Thymus (tissue), 11 donors: ENCODE measurements at regions not wholly inside any gene's neighbourhood (a gene's known extent, or its start where the extent isn't known, plus 50 kb on each side); places are given as distances from the start of the nearest gene placed in this dataset.

Source experiments
- DNase-seq, 9 donors: peaks; one replicate each; pipeline ENCODE4 v3.0.0-alpha.2; 2013; ENCODE audit warnings: low spot score in 9 of 9, low read depth in 6 of 9, missing footprints in 1 of 9
- H3K27ac ChIP-seq, 2 donors: one replicate each; pipeline ENCODE4 v1.5.1; 2013; ENCODE audit warnings: control low read depth in 1 of 2, low read depth in 1 of 2, low read length in 1 of 2, mild to moderate bottlenecking in 1 of 2, moderate library complexity in 1 of 2
- H3K27me3 ChIP-seq, 2 donors: one replicate each; pipeline ENCODE4 v1.5.1; 2013; ENCODE audit warnings: low read length in 1 of 2; ENCODE audit not compliant: control insufficient read depth in 2 of 2, insufficient read depth in 1 of 2
- H3K36me3 ChIP-seq, 2 donors: one replicate each; pipeline ENCODE4 v1.5.1; 2013; ENCODE audit warnings: low read length in 1 of 2, mild to moderate bottlenecking in 1 of 2, moderate library complexity in 1 of 2; ENCODE audit not compliant: control insufficient read depth in 2 of 2, insufficient read depth in 2 of 2
- H3K4me1 ChIP-seq, 2 donors: one replicate each; pipeline ENCODE4 v1.5.1; 2013; ENCODE audit warnings: low read length in 2 of 2; ENCODE audit not compliant: control insufficient read depth in 2 of 2, insufficient read depth in 2 of 2
- H3K4me3 ChIP-seq, 2 donors: one replicate each; pipeline ENCODE4 v1.5.1; 2013; ENCODE audit warnings: low read length in 2 of 2, control low read depth in 1 of 2, mild to moderate bottlenecking in 1 of 2
- H3K9me3 ChIP-seq, 2 donors: one replicate each; pipeline ENCODE4 v1.5.1; 2013; ENCODE audit warnings: low read length in 1 of 2, mild to moderate bottlenecking in 1 of 2; ENCODE audit not compliant: control insufficient read depth in 2 of 2, insufficient read depth in 1 of 2
- WGBS: extraction: QIAGEN DNeasy Blood & Tissue Kit; methylation state at CpG from one replicate; pipeline ENCODE4 v1.1.7; 2013; 5-methylcytosine and 5-hydroxymethylcytosine counted together
- donor health status: healthy.

GRCh38 chr12:91921555-91921954, 224.1 kb downstream of the BTG1 start:
- 91% methylated on average over 2 of the region's 2 CpGs for WGBS

GRCh38 chr12:91920741-91921140, 224.9 kb downstream of the BTG1 start:
- Histone ChIP-seq H3K27ac (peak overlapping the region; percentile 20 to 56), H3K27me3 (no peaks in the 10 kb centered on the region)
- DNase-seq, result peak; percentile 32 to 86 (median 62)

More at GRCh38 chr12:91921555-91921954, 224.1 kb downstream of the BTG1 start:
- Histone ChIP-seq H3K36me3 (no peaks in the 10 kb centered on the region), H3K4me3 (no peak overlapping the region), H3K4me1 (peaks cover 7 to 17% of the 10 kb centered on the region in 2 donors), H3K9me3 (peaks cover 0 to 9% of the 10 kb centered on the region in 2 donors), H3K27ac (peak overlapping the region in 1 of 2 donors; percentile 56), H3K27me3 (no peaks in the 10 kb centered on the region)
- DNase-seq, result peak in 1 of 9 donors; percentile 45

GRCh38 chr12:91920276-91920675, 225.4 kb downstream of the BTG1 start:
- H3K27ac ChIP-seq, result peak overlapping the region; percentile 49 to 56
- 67% methylated on average over 2 of the region's 2 CpGs for WGBS
- H3K4me3 ChIP-seq, result no peak overlapping the region
- peak in 4 of 9 donors; percentile 14 to 55 (median 26) for DNase-seq
- H3K9me3 ChIP-seq, result peaks cover 0 to 9% of the 10 kb centered on the region in 2 donors
- H3K27me3 ChIP-seq, result no peaks in the 10 kb centered on the region
- no peaks in the 10 kb centered on the region for H3K36me3 ChIP-seq
- H3K4me1 ChIP-seq, result peaks cover 7 to 17% of the 10 kb centered on the region in 2 donors

More at GRCh38 chr12:91920741-91921140, 224.9 kb downstream of the BTG1 start:
- peaks cover 0 to 9% of the 10 kb centered on the region in 2 donors for H3K9me3 ChIP-seq
- no peak overlapping the region for H3K4me3 ChIP-seq
- peaks cover 7 to 17% of the 10 kb centered on the region in 2 donors for H3K4me1 ChIP-seq
- WGBS, result 70% methylated on average over 2 of the region's 2 CpGs
- no peaks in the 10 kb centered on the region for H3K36me3 ChIP-seq

- WGBS, result 96% methylated on average over 4 of the region's 4 CpGs
- no peak for DNase-seq
- H3K4me1 ChIP-seq, result peaks cover 7 to 17% of the 10 kb centered on the region in 2 donors
These were observed 227.2 kb downstream of the BTG1 start for GRCh38 chr12:91918431-91918830.

GRCh38 chr12:91914701-91915100, 230.9 kb downstream of the BTG1 start:
- 100% methylated on average over 2 of the region's 2 CpGs for WGBS
- Histone ChIP-seq H3K9me3 (no peaks in the 10 kb centered on the region), H3K27me3 (no peaks in the 10 kb centered on the region), H3K4me3 (no peak overlapping the region), H3K27ac (no peak overlapping the region), H3K4me1 (no peaks in the 10 kb centered on the region), H3K36me3 (no peaks in the 10 kb centered on the region)
- DNase-seq, result no peak

More at GRCh38 chr12:91918431-91918830, 227.2 kb downstream of the BTG1 start:
- H3K27ac ChIP-seq, result no peak overlapping the region
- H3K36me3 ChIP-seq, result no peaks in the 10 kb centered on the region
- H3K4me3 ChIP-seq, result no peak overlapping the region
- no peaks in the 10 kb centered on the region for H3K27me3 ChIP-seq
- no peaks in the 10 kb centered on the region for H3K9me3 ChIP-seq

GRCh38 chr12:91913651-91914050, 232.0 kb downstream of the BTG1 start:
- Histone ChIP-seq H3K27ac (no peak overlapping the region), H3K9me3 (no peaks in the 10 kb centered on the region), H3K4me1 (no peaks in the 10 kb centered on the region), H3K4me3 (no peak overlapping the region), H3K36me3 (no peaks in the 10 kb centered on the region), H3K27me3 (no peaks in the 10 kb centered on the region)
- 98% methylated on average over 4 of the region's 4 CpGs for WGBS
- no peak for DNase-seq

GRCh38 chr12:91913124-91913523, 232.5 kb downstream of the BTG1 start:
- no peak overlapping the region for H3K27ac ChIP-seq
- no peaks in the 10 kb centered on the region for H3K27me3 ChIP-seq
- H3K4me1 ChIP-seq, result no peaks in the 10 kb centered on the region
- H3K36me3 ChIP-seq, result no peaks in the 10 kb centered on the region
- H3K4me3 ChIP-seq, result no peak overlapping the region
- H3K9me3 ChIP-seq, result no peaks in the 10 kb centered on the region
- no peak for DNase-seq

- Histone ChIP-seq H3K27me3 (no peaks in the 10 kb centered on the region), H3K4me3 (no peak overlapping the region), H3K4me1 (no peaks in the 10 kb centered on the region), H3K36me3 (no peaks in the 10 kb centered on the region), H3K9me3 (no peaks in the 10 kb centered on the region), H3K27ac (no peak overlapping the region)
- no peak for DNase-seq
- 100% methylated on average over 1 of the region's 1 CpG for WGBS
These were observed 233.5 kb downstream of the BTG1 start for GRCh38 chr12:91912178-91912577.

- H3K9me3 ChIP-seq, result no peaks in the 10 kb centered on the region
- no peak for DNase-seq
- no peak overlapping the region for H3K4me3 ChIP-seq
- H3K27me3 ChIP-seq, result no peaks in the 10 kb centered on the region
- no peaks in the 10 kb centered on the region for H3K36me3 ChIP-seq
- no peaks in the 10 kb centered on the region for H3K4me1 ChIP-seq
- 93% methylated on average over 1 of the region's 1 CpG for WGBS
- no peak overlapping the region for H3K27ac ChIP-seq
These were observed 234.7 kb downstream of the BTG1 start for GRCh38 chr12:91910871-91911388.
